Hepatocyte (in vitro differentiated cells): ENCODE measurements at regions not wholly inside any gene's neighbourhood (a gene's known extent, or its start where the extent isn't known, plus 50 kb on each side); places are given as distances from the start of the nearest gene placed in this dataset.

Experiments
- DNase-seq: peaks from one replicate; pipeline ENCODE4 v3.0.0-alpha.2; 2016; ENCODE audit warnings: low spot score
- H2AFZ ChIP-seq: fragments of 200-600 bp; sonication (generic); 2 replicates; pipeline ENCODE4 v1.6.0; 2016; ENCODE audit warnings: antibody characterized with exemption, mild to moderate bottlenecking
- H3K27ac ChIP-seq: fragments of 200-600 bp; sonication (generic); 2 replicates; pipeline ENCODE4 v1.5.1; 2016; ENCODE audit warnings: mild to moderate bottlenecking
- H3K27me3 ChIP-seq: fragments of 200-600 bp; sonication (generic); 2 replicates; pipeline ENCODE4 v1.6.1; 2016
- H3K36me3 ChIP-seq: fragments of 200-600 bp; sonication (generic); replicated peaks from 2 replicates; pipeline ENCODE4 v1.5.1; 2016; ENCODE audit warnings: low read depth; ENCODE audit not compliant: insufficient read depth
- H3K4me1 ChIP-seq: fragments of 200-600 bp; sonication (generic); 2 replicates; pipeline ENCODE4 v1.5.1; 2016; ENCODE audit warnings: mild to moderate bottlenecking, moderate library complexity; ENCODE audit not compliant: insufficient read depth
- H3K4me2 ChIP-seq: fragments of 200-600 bp; sonication (generic); 2 replicates; pipeline ENCODE4 v1.6.0; 2016
- H3K4me3 ChIP-seq: fragments of 200-600 bp; sonication (generic); 2 replicates; pipeline ENCODE4 v1.5.1; 2016; ENCODE audit warnings: mild to moderate bottlenecking
- H3K79me2 ChIP-seq: fragments of 200-600 bp; sonication (generic); 2 replicates; pipeline ENCODE4 v1.6.0; 2017; ENCODE audit warnings: mild to moderate bottlenecking
- H3K9me2 ChIP-seq: fragments of 200-600 bp; sonication (generic); replicated peaks from 2 replicates; pipeline ENCODE4 v1.6.0; 2017; ENCODE audit warnings: mild to moderate bottlenecking; ENCODE audit not compliant: insufficient read depth
- H3K9me3 ChIP-seq: fragments of 200-600 bp; sonication (generic); 2 replicates; pipeline ENCODE4 v1.5.1; 2016; ENCODE audit warnings: low read depth, mild to moderate bottlenecking
- H4K20me1 ChIP-seq: fragments of 200-600 bp; sonication (generic); 2 replicates; pipeline ENCODE4 v1.6.0; 2016; ENCODE audit warnings: mild to moderate bottlenecking; ENCODE audit not compliant: insufficient read depth, poor library complexity, severe bottlenecking
- EZH2 ChIP-seq: fragments of 200-600 bp; sonication (generic); IDR thresholded peaks from 2 replicates; pipeline ENCODE4 v1.6.1; 2016; ENCODE audit warnings: antibody characterized with exemption, mild to moderate bottlenecking, borderline replicate concordance
- EZH2phosphoT487 ChIP-seq: fragments of 200-600 bp; sonication (generic); IDR thresholded peaks from one replicate; pipeline ENCODE4 v1.6.1; 2018; ENCODE audit warnings: antibody characterized with exemption, mild to moderate bottlenecking, low read depth, moderate library complexity; ENCODE audit not compliant: unreplicated experiment, severe bottlenecking
- WGBS: methylation state at CpG from one replicate; pipeline ENCODE4 v1.1.6; 2016; ENCODE audit warnings: low lambda C conversion rate; ENCODE audit errors: missing lambda C conversion rate; 5-methylcytosine and 5-hydroxymethylcytosine counted together
- TF ChIP-seq, protein P1 (sequence below): fragments of 200-600 bp; sonication (generic); IDR thresholded peaks from 2 replicates; pipeline ENCODE4 v1.5.1; 2016; ENCODE audit warnings: antibody characterized with exemption, mild to moderate bottlenecking; ENCODE audit not compliant: poor library complexity

DNA sequence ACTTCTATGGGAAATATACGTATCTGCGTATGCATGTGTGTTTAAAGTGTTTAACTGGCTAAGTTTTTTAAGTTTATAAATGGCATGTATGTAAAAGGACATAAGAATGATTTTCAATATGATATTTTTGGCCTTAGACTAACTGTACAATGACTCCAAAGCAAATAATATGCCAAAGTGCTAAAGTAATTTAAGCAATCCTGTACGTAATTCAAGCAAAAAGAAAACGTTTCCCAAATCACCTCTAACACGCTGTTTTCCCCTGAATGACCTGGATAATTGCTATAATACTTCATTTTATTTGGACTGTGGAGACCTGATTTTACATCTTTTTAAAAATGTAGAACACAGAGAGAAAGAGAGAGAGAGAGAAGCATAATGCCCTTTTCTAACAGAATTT is 183.0 kb upstream of the HAND2 start:
- Histone ChIP-seq H3K4me3 (no peak overlapping the region), H2AFZ (no peak overlapping the region), H3K27ac (no peak overlapping the region), H3K79me2 (no peaks in the 10 kb centered on the region), H3K36me3 (no peaks in the 10 kb centered on the region), H3K9me2 (no peaks in the 10 kb centered on the region), H3K4me1 (no peaks in the 10 kb centered on the region), H3K27me3 (no peaks in the 10 kb centered on the region), H3K4me2 (no peak overlapping the region), H3K9me3 (no peaks in the 10 kb centered on the region), H4K20me1 (no peaks in the 10 kb centered on the region)
- 91% methylated on average over 5 of the region's 5 CpGs for WGBS
- TF ChIP-seq, protein P1, sequence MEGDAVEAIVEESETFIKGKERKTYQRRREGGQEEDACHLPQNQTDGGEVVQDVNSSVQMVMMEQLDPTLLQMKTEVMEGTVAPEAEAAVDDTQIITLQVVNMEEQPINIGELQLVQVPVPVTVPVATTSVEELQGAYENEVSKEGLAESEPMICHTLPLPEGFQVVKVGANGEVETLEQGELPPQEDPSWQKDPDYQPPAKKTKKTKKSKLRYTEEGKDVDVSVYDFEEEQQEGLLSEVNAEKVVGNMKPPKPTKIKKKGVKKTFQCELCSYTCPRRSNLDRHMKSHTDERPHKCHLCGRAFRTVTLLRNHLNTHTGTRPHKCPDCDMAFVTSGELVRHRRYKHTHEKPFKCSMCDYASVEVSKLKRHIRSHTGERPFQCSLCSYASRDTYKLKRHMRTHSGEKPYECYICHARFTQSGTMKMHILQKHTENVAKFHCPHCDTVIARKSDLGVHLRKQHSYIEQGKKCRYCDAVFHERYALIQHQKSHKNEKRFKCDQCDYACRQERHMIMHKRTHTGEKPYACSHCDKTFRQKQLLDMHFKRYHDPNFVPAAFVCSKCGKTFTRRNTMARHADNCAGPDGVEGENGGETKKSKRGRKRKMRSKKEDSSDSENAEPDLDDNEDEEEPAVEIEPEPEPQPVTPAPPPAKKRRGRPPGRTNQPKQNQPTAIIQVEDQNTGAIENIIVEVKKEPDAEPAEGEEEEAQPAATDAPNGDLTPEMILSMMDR: no peak
- TF ChIP-seq EZH2: no peak
- DNase-seq: no peak

DNA sequence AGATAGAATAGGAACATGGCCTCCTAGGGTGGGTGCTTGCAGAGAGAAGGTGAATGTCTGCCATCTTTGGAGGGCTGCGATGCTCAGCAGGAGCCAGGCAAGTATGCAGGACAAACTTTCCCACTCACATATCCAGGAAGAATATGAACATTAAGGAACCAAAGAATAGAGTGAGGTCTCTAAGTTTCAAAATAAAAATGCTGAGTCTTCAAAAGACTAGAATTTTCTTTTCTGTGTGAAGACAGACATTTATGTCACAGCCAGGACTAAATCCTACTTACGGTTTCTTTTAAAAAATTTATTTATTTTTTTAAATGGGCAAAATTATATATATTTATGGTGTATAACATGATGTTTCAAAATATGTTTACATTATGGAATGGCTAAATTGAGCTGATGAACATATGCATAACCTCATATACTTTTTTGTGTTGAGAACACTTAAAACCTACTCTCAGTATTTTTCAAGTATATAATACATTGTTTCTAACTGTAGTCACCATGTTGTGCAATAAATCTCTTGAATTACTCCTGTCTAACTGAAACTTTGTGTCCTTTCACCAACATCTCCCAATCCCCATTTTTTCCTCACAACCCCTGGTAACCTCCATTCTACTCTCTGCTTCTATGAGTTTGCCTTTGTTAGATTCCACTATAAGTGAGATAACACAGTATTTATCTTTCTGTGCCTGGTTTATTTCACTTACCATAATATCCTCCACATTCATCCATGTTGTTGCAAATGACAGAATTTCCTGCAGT is 177.8 kb upstream of the HAND2 start:
- no peak for DNase-seq
- no peak overlapping the region for H2AFZ ChIP-seq
- TF ChIP-seq, protein P1: no peak
- no peaks in the 10 kb centered on the region for H3K27me3 ChIP-seq
- H3K36me3 ChIP-seq: no peaks in the 10 kb centered on the region
- 93% methylated on average over 2 of the region's 2 CpGs for WGBS
- H3K9me2 ChIP-seq: no peaks in the 10 kb centered on the region
- no peaks in the 10 kb centered on the region for H3K9me3 ChIP-seq
- no peak overlapping the region for H3K4me3 ChIP-seq
- H4K20me1 ChIP-seq: no peaks in the 10 kb centered on the region
- no peak overlapping the region for H3K4me2 ChIP-seq
- H3K79me2 ChIP-seq: no peaks in the 10 kb centered on the region
- no peak overlapping the region for H3K27ac ChIP-seq
- no peaks in the 10 kb centered on the region for H3K4me1 ChIP-seq

- Histone ChIP-seq H3K36me3 (no peaks in the 10 kb centered on the region), H3K79me2 (no peaks in the 10 kb centered on the region), H3K27ac (no peak overlapping the region), H3K4me2 (no peak overlapping the region), H3K9me2 (no peaks in the 10 kb centered on the region), H3K4me1 (no peaks in the 10 kb centered on the region), H3K4me3 (no peak overlapping the region), H4K20me1 (no peaks in the 10 kb centered on the region), H3K27me3 (no peaks in the 10 kb centered on the region), H2AFZ (no peak overlapping the region), H3K9me3 (no peaks in the 10 kb centered on the region)
- TF ChIP-seq EZH2phosphoT487 (no peak), EZH2 (no peak)
- TF ChIP-seq, protein P1: no peak
- DNase-seq: no peak
- WGBS: 67% methylated on average over 9 of the region's 9 CpGs
These were observed 174.2 kb upstream of the HAND2 start for GRCh38 chr4:173704201-173704600.

DNA sequence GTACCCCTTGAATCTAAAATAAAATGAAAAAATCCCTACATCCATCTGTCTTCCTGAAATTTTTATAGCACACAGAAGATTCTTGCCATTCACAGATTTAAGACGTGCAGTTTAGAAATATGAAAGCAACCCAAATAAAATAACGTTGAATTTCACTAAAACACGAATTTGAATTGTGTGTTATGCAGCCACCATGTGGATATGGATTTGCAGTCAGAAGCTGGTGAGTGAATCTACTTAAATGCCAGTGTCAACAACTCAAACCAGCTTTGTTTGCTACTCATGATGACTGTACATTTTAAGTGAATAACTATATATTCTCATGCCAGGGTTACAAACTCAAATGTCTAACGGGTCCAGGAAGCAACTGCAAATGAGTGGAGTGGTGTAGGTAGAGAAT is 173.0 kb upstream of the HAND2 start:
- no peaks in the 10 kb centered on the region for H3K36me3 ChIP-seq
- H4K20me1 ChIP-seq: no peaks in the 10 kb centered on the region
- TF ChIP-seq, protein P1: no peak
- TF ChIP-seq EZH2 (no peak), EZH2phosphoT487 (no peak)
- no peaks in the 10 kb centered on the region for H3K79me2 ChIP-seq
- H3K4me2 ChIP-seq: no peak overlapping the region
- no peaks in the 10 kb centered on the region for H3K9me3 ChIP-seq
- no peak overlapping the region for H2AFZ ChIP-seq
- no peaks in the 10 kb centered on the region for H3K9me2 ChIP-seq
- H3K27me3 ChIP-seq: no peaks in the 10 kb centered on the region
- H3K4me3 ChIP-seq: no peak overlapping the region
- H3K27ac ChIP-seq: no peak overlapping the region
- 94% methylated on average over 4 of the region's 4 CpGs for WGBS
- no peak for DNase-seq
- H3K4me1 ChIP-seq: no peaks in the 10 kb centered on the region
